GM12892 (cell line): ENCODE measurements at regions not wholly inside any gene's neighbourhood (a gene's known extent, or its start where the extent isn't known, plus 50 kb on each side); places are given as distances from the start of the nearest gene placed in this dataset.

Experiments used
- POLR2A ChIP-seq: IDR thresholded peaks from 2 replicates; pipeline ENCODE4 v1.6.1; 2011; ENCODE audit warnings: low read depth, low read length, control low read depth
- TAF1 ChIP-seq: IDR thresholded peaks from 2 replicates; pipeline ENCODE4 v1.6.1; 2011; ENCODE audit warnings: low read depth, mild to moderate bottlenecking, control low read depth, low read length, borderline replicate concordance

- TF ChIP-seq POLR2A (no peak), TAF1 (no peak)
Observed at GRCh38 chr13:40337651-40338050, 328.8 kb downstream of the FOXO1 start.
